Upper lobe of left lung (tissue), 6 donors: ENCODE measurements at regions not wholly inside any gene's neighbourhood (a gene's known extent, or its start where the extent isn't known, plus 50 kb on each side); places are given as distances from the start of the nearest gene placed in this dataset.

ENCODE experiments used
- ATAC-seq, 2 donors: fragments of 200-7000 bp; cut with Tn5 transposase; one replicate each; pipeline ENCODE4 v1.9.1; 2022; ENCODE audit warnings: mild to moderate bottlenecking in 2 of 2, moderate library complexity in 2 of 2; ENCODE audit not compliant: low FRiP score in 2 of 2
- DNase-seq, 2 donors: peaks; one replicate each; pipeline ENCODE4 v3.0.0-alpha.2; 2019 to 2020
- H3K27ac ChIP-seq, 4 donors: fragments of 200-600 bp; sonication (generic); one replicate each; pipeline ENCODE4 v1.5.1; 2016 to 2019
- H3K27me3 ChIP-seq, 4 donors: fragments of 200-600 bp; sonication (generic); one replicate each; pipeline ENCODE4 v1.5.1; 2017 to 2019
- H3K36me3 ChIP-seq, 4 donors: fragments of 200-600 bp; sonication (generic); one replicate each; pipeline ENCODE4 v1.5.1; 2016 to 2019
- H3K4me1 ChIP-seq, 4 donors: fragments of 200-600 bp; sonication (generic); one replicate each; pipeline ENCODE4 v1.5.1; 2018 to 2019
- H3K4me3 ChIP-seq, 4 donors: fragments of 200-600 bp; sonication (generic); one replicate each; pipeline ENCODE4 v1.5.1; 2017 to 2019; ENCODE audit warnings: mild to moderate bottlenecking in 2 of 4, moderate library complexity in 1 of 4
- H3K9me3 ChIP-seq, 4 donors: fragments of 200-600 bp; sonication (generic); one replicate each; pipeline ENCODE4 v1.5.1; 2018 to 2019
- CTCF ChIP-seq, 6 experiments: fragments of 450-650 bp in 4 of 6; fragments of 200-600 bp in 2 of 6; sonication (generic) in 2 of 6; IDR thresholded peaks; one replicate each; pipeline ENCODE4 v1.5.1; 2016 to 2019; ENCODE audit warnings: antibody characterized with exemption in 6 of 6
- EP300 ChIP-seq, 4 donors: sonication (generic); formaldehyde crosslinking; IDR thresholded peaks; one replicate each; pipeline ENCODE4 v1.5.1; 2017; ENCODE audit warnings: antibody characterized with exemption in 4 of 4, control low read depth in 2 of 4
- POLR2A ChIP-seq, 4 donors: fragments of 450-650 bp; IDR thresholded peaks; one replicate each; pipeline ENCODE4 v1.5.1; 2016 to 2017; ENCODE audit warnings: antibody characterized with exemption in 4 of 4, mild to moderate bottlenecking in 2 of 4
- POLR2AphosphoS5 ChIP-seq, 2 donors: sonication (generic); formaldehyde crosslinking; IDR thresholded peaks; one replicate each; pipeline ENCODE4 v1.5.1; 2017; ENCODE audit warnings: antibody characterized with exemption in 2 of 2
- WGBS, 2 donors: methylation state at CpG; one replicate each; pipeline ENCODE4 v1.1.5; 2017 to 2018; 5-methylcytosine and 5-hydroxymethylcytosine counted together
- donor health status: DM: no; HTN: no; CAD: no; lungs with moderate emphysema.
- donor health status: DM: no; HTN: yes; CAD: no; lungs with severe emphysema.

GRCh38 chr12:30345744-30346471, 349.8 kb downstream of the IPO8 start:
- H3K4me1 ChIP-seq, result no peaks in the 10 kb centered on the region
- no peak overlapping the region for H3K4me3 ChIP-seq
- H3K27ac ChIP-seq, result no peak overlapping the region
- WGBS, 2 donors, result 69 to 89% methylated on average over 4 of the region's 4 CpGs
- no peaks in the 10 kb centered on the region for H3K27me3 ChIP-seq
- TF ChIP-seq EP300 (IDR thresholded peaks at IDR 0.05), result no peak
- TF ChIP-seq POLR2A (IDR thresholded peaks at IDR 0.05), result no peak
- no peak for TF ChIP-seq CTCF (IDR thresholded peaks at IDR 0.05)
- TF ChIP-seq POLR2AphosphoS5 (IDR thresholded peaks at IDR 0.05), result no peak
- ATAC-seq (no peak), DNase-seq (no peak)
- no peaks in the 10 kb centered on the region for H3K36me3 ChIP-seq
- peaks cover 0 to 17% (median 0%) of the 10 kb centered on the region in 4 donors for H3K9me3 ChIP-seq

- Histone ChIP-seq H3K9me3 (peaks cover 0 to 3% (median 0%) of the 10 kb centered on the region in 4 donors), H3K36me3 (no peaks in the 10 kb centered on the region), H3K4me1 (no peaks in the 10 kb centered on the region), H3K27me3 (no peaks in the 10 kb centered on the region), H3K27ac (no peak overlapping the region), H3K4me3 (no peak overlapping the region)
- DNase-seq (no peak), ATAC-seq (no peak)
- TF ChIP-seq CTCF (IDR thresholded peaks at IDR 0.05) (no peak), POLR2AphosphoS5 (IDR thresholded peaks at IDR 0.05) (no peak), POLR2A (IDR thresholded peaks at IDR 0.05) (no peak), EP300 (IDR thresholded peaks at IDR 0.05) (no peak)
These were observed 365.1 kb downstream of the IPO8 start for GRCh38 chr12:30330565-30330964.

- ATAC-seq (no peak), DNase-seq (no peak)
- peaks cover 0 to 3% (median 0%) of the 10 kb centered on the region in 4 donors for H3K9me3 ChIP-seq
- no peaks in the 10 kb centered on the region for H3K27me3 ChIP-seq
- no peak overlapping the region for H3K27ac ChIP-seq
- H3K4me1 ChIP-seq, result no peaks in the 10 kb centered on the region
- TF ChIP-seq EP300 (IDR thresholded peaks at IDR 0.05), result no peak
- no peak for TF ChIP-seq POLR2A (IDR thresholded peaks at IDR 0.05)
- no peak for TF ChIP-seq POLR2AphosphoS5 (IDR thresholded peaks at IDR 0.05)
- TF ChIP-seq CTCF (IDR thresholded peaks at IDR 0.05), result no peak
- no peaks in the 10 kb centered on the region for H3K36me3 ChIP-seq
- WGBS, 2 donors, result 69% methylated on average over 2 of the region's 2 CpGs
- H3K4me3 ChIP-seq, result no peak overlapping the region
These were observed 366.4 kb downstream of the IPO8 start for GRCh38 chr12:30329281-30329680.

GRCh38 chr12:30323008-30323407, 372.7 kb downstream of the IPO8 start:
- ATAC-seq (no peak), DNase-seq (no peak)
- Histone ChIP-seq H3K4me3 (no peak overlapping the region), H3K27ac (no peak overlapping the region), H3K27me3 (no peaks in the 10 kb centered on the region), H3K4me1 (no peaks in the 10 kb centered on the region), H3K9me3 (peaks cover 0 to under 1% (median 0%) of the 10 kb centered on the region in 4 donors), H3K36me3 (no peaks in the 10 kb centered on the region)
- WGBS, 2 donors, result 70 to 73% methylated on average over 4 of the region's 4 CpGs
- TF ChIP-seq EP300 (IDR thresholded peaks at IDR 0.05) (no peak), POLR2A (IDR thresholded peaks at IDR 0.05) (no peak), POLR2AphosphoS5 (IDR thresholded peaks at IDR 0.05) (no peak), CTCF (IDR thresholded peaks at IDR 0.05) (no peak)

GRCh38 chr12:30320561-30320960, 375.1 kb downstream of the IPO8 start:
- Histone ChIP-seq H3K36me3 (no peaks in the 10 kb centered on the region), H3K27ac (no peak overlapping the region), H3K27me3 (no peaks in the 10 kb centered on the region), H3K9me3 (no peaks in the 10 kb centered on the region), H3K4me3 (no peak overlapping the region), H3K4me1 (no peaks in the 10 kb centered on the region)
- 90 to 94% methylated on average over 13 of the region's 13 CpGs for WGBS, 2 donors
- TF ChIP-seq POLR2A (IDR thresholded peaks at IDR 0.05), result no peak
- TF ChIP-seq EP300 (IDR thresholded peaks at IDR 0.05), result no peak
- TF ChIP-seq POLR2AphosphoS5 (IDR thresholded peaks at IDR 0.05), result no peak
- no peak for TF ChIP-seq CTCF (IDR thresholded peaks at IDR 0.05)
- ATAC-seq (no peak), DNase-seq (peak in 1 of 2 donors; percentile 32)
